Panc1 (cell line): ENCODE measurements at regions not wholly inside any gene's neighbourhood (a gene's known extent, or its start where the extent isn't known, plus 50 kb on each side); places are given as distances from the start of the nearest gene placed in this dataset.

Source experiments
- POLR2AphosphoS5 ChIP-seq: IDR thresholded peaks from 2 replicates; pipeline ENCODE4 v1.6.1; 2012; ENCODE audit warnings: mild to moderate bottlenecking, low read depth, low read length, moderate library complexity
- SIN3A ChIP-seq: IDR thresholded peaks from 2 replicates; pipeline ENCODE4 v1.6.1; 2012; ENCODE audit warnings: low read depth, mild to moderate bottlenecking, low read length, moderate library complexity, borderline replicate concordance; ENCODE audit not compliant: insufficient read depth

DNA sequence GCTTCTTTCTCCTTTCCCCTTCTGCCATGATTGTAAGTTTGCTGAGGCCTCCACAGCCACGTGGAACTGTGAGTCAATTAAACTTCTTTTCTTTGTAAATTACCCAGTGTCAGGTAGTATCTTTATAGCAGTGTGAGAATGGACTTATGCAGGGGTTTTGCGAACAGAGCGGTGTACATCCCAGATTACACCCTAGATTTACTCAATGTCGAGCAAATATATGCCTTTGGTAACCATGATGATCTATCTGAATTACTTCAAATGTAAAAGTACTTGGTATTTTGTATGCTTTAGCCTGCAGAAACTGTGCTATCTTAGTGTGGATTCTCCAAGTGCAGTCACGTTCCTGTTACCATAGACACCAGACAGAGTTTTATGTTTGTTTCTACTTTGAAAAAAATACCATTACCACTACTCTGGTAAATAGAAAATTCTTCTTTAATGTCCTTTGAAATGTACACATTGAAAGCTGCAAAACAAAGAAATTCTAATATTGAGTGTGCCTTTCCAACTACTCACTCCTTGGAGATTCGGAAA is 510.4 kb upstream of the ARGLU1 start:
- no peak for TF ChIP-seq SIN3A
- no peak for TF ChIP-seq POLR2AphosphoS5
